ENCODE measurements at regions not wholly inside any gene's neighbourhood (a gene's known extent, or its start where the extent isn't known, plus 50 kb on each side); places are given as distances from the start of the nearest gene placed in this dataset.
"Not testable (repeated sequence)": the region's sequence is repeated elsewhere in the genome, so short reads cannot be mapped to it uniquely, and the experiment has no call there.

DNA sequence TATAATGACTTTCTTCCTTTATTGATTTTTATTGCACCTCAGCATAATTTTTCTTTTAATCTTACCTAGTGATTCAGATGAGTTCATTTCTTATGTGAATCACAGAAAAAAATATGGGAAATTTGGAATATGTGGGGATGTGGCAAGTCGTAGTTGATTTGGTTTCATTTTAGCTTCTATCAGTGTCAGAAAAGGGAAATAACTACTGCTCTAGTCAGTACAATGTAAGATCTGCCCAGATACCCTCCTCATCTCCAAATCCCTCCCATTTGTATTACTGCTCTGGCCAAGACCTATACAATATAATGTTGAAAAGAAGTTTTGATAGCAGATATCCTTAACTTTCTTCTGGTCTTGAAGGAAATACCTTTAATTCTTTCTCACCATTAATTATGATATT, 61.9 kb upstream of the TRIM77 start:
- ATAC-seq (ENCODE audit: low read depth in 2 of 2): not testable (repeated sequence)

DNA sequence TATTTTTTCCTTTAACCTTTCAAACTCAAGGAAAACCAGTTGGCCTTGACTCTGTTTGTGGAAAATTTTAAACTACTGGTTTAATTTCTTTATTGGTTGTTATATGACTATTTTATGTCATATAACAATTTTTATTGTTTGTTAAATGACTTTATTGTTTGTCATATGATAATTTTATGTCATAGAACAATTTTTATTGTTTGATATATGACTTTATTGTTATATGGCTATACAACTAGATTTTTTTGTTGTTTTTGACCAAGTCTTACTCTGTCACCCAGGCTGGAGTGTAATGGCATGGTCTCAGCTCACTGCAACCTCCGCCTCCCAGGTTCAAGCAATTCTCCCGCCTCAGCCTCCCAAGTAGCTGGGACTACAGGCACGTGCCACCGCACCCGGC, 61.1 kb upstream of the TRIM77 start:
- DNase-seq; H3K27me3 Mint-ChIP-seq; H3K27ac ChIP-seq (ENCODE audit: insufficient read depth, low read length, poor library complexity, severe bottlenecking); H3K9me3 Mint-ChIP-seq; H3K4me1 ChIP-seq (ENCODE audit: control insufficient read depth, insufficient read depth, low read length, poor library complexity, severe bottlenecking); H3K27ac Mint-ChIP-seq; H3K36me3 Mint-ChIP-seq; H3K27me3 ChIP-seq (ENCODE audit: control insufficient read depth, insufficient read depth, low read length); H3K4me3 Mint-ChIP-seq; ATAC-seq (ENCODE audit: low read depth in 2 of 2); H3K36me3 ChIP-seq (ENCODE audit: control insufficient read depth, insufficient read depth, low read length); H3K4me3 ChIP-seq (ENCODE audit: low read depth, low read length); H3K4me1 Mint-ChIP-seq; H3K9me3 ChIP-seq (ENCODE audit: control insufficient read depth in 2 of 2, low read length in 2 of 2): not testable (repeated sequence)

More for the DNA sequence above, 61.9 kb upstream of the TRIM77 start:
- H3K9me3 Mint-ChIP-seq; H3K27ac ChIP-seq (ENCODE audit: insufficient read depth, low read length, poor library complexity, severe bottlenecking); H3K27ac Mint-ChIP-seq; H3K27me3 Mint-ChIP-seq; H3K36me3 ChIP-seq (ENCODE audit: control insufficient read depth, insufficient read depth, low read length); DNase-seq; H3K27me3 ChIP-seq (ENCODE audit: control insufficient read depth, insufficient read depth, low read length); H3K4me1 Mint-ChIP-seq; H3K36me3 Mint-ChIP-seq; H3K9me3 ChIP-seq (ENCODE audit: control insufficient read depth in 2 of 2, low read length in 2 of 2); H3K4me3 ChIP-seq (ENCODE audit: low read depth, low read length); H3K4me1 ChIP-seq (ENCODE audit: control insufficient read depth, insufficient read depth, low read length, poor library complexity, severe bottlenecking); H3K4me3 Mint-ChIP-seq: not testable (repeated sequence)

DNA sequence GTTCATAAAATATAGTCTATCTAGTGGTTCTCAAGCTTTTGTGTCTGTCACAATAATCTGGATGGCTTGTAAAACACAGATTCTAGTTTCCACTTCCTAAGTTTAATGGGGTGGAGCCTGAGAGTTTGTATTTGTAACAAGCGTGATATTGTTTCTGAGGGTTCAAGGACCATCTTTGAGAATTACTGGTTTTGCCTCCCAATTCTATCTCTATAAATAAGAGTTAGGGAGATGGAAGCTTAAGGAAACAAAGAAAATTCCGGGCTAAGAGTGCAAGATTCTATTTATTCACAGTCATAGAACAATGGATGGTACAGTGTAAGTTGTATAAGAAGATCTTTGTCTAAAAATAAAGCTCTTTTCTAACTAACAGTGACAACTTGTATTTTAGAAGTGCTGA, 55.4 kb upstream of the TRIM77 start:
- not testable (repeated sequence) for H3K4me1 Mint-ChIP-seq

DNA sequence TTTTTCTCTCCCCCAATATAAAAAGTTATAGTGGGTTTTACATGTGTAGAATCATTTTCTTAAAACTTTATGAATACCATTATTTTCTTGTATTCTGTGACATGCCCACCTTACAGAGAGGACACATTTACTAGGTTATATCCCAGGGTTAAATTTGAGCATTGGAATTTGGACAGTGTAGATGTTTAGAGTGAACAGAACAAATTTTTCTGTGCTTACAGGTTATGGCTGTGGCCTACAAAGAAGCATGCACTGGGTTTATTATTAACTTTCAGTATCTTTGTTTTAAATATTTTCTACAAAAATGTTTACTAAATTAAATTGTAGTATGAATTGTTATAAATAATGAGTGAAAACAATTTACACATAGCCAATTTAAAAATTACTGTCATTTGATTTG, 51.3 kb upstream of the TRIM77 start:
- not testable (repeated sequence) for H3K36me3 ChIP-seq (ENCODE audit: control insufficient read depth, insufficient read depth, low read length); H3K4me3 Mint-ChIP-seq; H3K9me3 ChIP-seq (ENCODE audit: control insufficient read depth in 2 of 2, low read length in 2 of 2); H3K27me3 ChIP-seq (ENCODE audit: control insufficient read depth, insufficient read depth, low read length); ATAC-seq (ENCODE audit: low read depth in 2 of 2); H3K4me3 ChIP-seq (ENCODE audit: low read depth, low read length); H3K4me1 Mint-ChIP-seq; DNase-seq; H3K27me3 Mint-ChIP-seq; H3K36me3 Mint-ChIP-seq; H3K27ac ChIP-seq (ENCODE audit: insufficient read depth, low read length, poor library complexity, severe bottlenecking); H3K27ac Mint-ChIP-seq; H3K9me3 Mint-ChIP-seq; H3K4me1 ChIP-seq (ENCODE audit: control insufficient read depth, insufficient read depth, low read length, poor library complexity, severe bottlenecking)

More for the DNA sequence above, 55.4 kb upstream of the TRIM77 start:
- not testable (repeated sequence) for H3K27me3 Mint-ChIP-seq; H3K36me3 ChIP-seq (ENCODE audit: control insufficient read depth, insufficient read depth, low read length); H3K4me3 ChIP-seq (ENCODE audit: low read depth, low read length); H3K27me3 ChIP-seq (ENCODE audit: control insufficient read depth, insufficient read depth, low read length); ATAC-seq (ENCODE audit: low read depth in 2 of 2); H3K36me3 Mint-ChIP-seq; H3K27ac Mint-ChIP-seq; H3K9me3 ChIP-seq (ENCODE audit: control insufficient read depth in 2 of 2, low read length in 2 of 2); H3K9me3 Mint-ChIP-seq; H3K27ac ChIP-seq (ENCODE audit: insufficient read depth, low read length, poor library complexity, severe bottlenecking); DNase-seq; H3K4me3 Mint-ChIP-seq; H3K4me1 ChIP-seq (ENCODE audit: control insufficient read depth, insufficient read depth, low read length, poor library complexity, severe bottlenecking)

DNA sequence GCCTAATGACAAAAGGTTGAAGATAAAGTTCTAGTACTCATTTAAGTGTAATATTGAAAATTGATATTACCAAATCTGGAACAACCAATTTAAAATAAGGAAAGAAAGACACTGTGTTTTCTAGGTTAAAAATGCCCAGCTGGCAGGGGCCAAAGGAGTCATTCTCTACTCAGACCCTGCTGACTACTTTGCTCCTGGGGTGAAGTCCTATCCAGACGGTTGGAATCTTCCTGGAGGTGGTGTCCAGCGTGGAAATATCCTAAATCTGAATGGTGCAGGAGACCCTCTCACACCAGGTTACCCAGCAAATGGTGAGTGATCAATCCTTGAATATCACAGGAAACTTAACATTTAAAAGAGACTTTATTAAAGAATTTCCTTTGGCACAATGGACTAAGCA, 50.7 kb upstream of the TRIM77 start:
- H3K9me3 ChIP-seq (ENCODE audit: control insufficient read depth in 2 of 2, low read length in 2 of 2); ATAC-seq (ENCODE audit: low read depth in 2 of 2); H3K36me3 ChIP-seq (ENCODE audit: control insufficient read depth, insufficient read depth, low read length); H3K27me3 ChIP-seq (ENCODE audit: control insufficient read depth, insufficient read depth, low read length); H3K4me3 ChIP-seq (ENCODE audit: low read depth, low read length); H3K4me1 ChIP-seq (ENCODE audit: control insufficient read depth, insufficient read depth, low read length, poor library complexity, severe bottlenecking); H3K36me3 Mint-ChIP-seq; H3K4me1 Mint-ChIP-seq; H3K4me3 Mint-ChIP-seq; H3K27ac ChIP-seq (ENCODE audit: insufficient read depth, low read length, poor library complexity, severe bottlenecking); DNase-seq; H3K27ac Mint-ChIP-seq; H3K27me3 Mint-ChIP-seq; H3K9me3 Mint-ChIP-seq: not testable (repeated sequence)

DNA sequence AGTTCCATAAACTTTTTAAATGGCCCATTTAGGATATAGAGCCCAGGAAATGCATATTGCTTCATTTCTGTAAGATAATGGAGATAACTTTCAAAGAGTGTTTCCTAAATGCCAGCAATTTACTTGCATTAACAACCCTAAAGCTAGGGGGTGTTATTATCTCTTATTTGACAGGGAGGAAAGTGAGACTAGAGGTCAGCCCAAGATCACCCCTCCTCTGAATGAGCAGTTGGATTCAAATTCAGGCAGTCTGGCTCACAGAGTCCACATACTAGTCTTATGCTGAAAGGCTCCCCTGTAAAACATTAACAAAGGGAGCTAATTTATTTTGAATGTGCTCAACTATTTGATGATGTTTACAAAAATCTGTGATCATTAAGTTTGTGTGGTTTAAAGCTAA, 49.9 kb upstream of the TRIM77 start:
- H3K4me3 Mint-ChIP-seq: no peak overlapping the region
- H3K9me3 Mint-ChIP-seq: peaks cover 0 to 4% (median 1%) of the 10 kb centered on the region in 7 donors
- no peaks in the 10 kb centered on the region for H3K36me3 Mint-ChIP-seq
- DNase-seq (no peak), ATAC-seq (ENCODE audit: low read depth in 2 of 2) (no peak)
- no peak overlapping the region for H3K27ac ChIP-seq (ENCODE audit: insufficient read depth, low read length, poor library complexity, severe bottlenecking)
- no peaks in the 10 kb centered on the region for H3K4me1 ChIP-seq (ENCODE audit: control insufficient read depth, insufficient read depth, low read length, poor library complexity, severe bottlenecking)
- H3K4me3 ChIP-seq (ENCODE audit: low read depth, low read length): no peak overlapping the region
- H3K27ac Mint-ChIP-seq: no peak overlapping the region
- no peaks in the 10 kb centered on the region for H3K27me3 Mint-ChIP-seq
- no peaks in the 10 kb centered on the region for H3K4me1 Mint-ChIP-seq
- H3K9me3 ChIP-seq (ENCODE audit: control insufficient read depth in 2 of 2, low read length in 2 of 2): no peaks in the 10 kb centered on the region
- H3K36me3 ChIP-seq (ENCODE audit: control insufficient read depth, insufficient read depth, low read length): no peaks in the 10 kb centered on the region
- H3K27me3 ChIP-seq (ENCODE audit: control insufficient read depth, insufficient read depth, low read length): no peaks in the 10 kb centered on the region

All from CD4-positive, CD25-positive, alpha-beta regulatory T cell (primary cell).